Kidney epithelial cell (primary cell): ENCODE measurements at regions not wholly inside any gene's neighbourhood (a gene's known extent, or its start where the extent isn't known, plus 50 kb on each side); places are given as distances from the start of the nearest gene placed in this dataset.

ENCODE experiments used
- DNase-seq: peaks from one replicate; pipeline ENCODE4 v3.0.0-alpha.2; 2010; ENCODE audit warnings: low read depth
- H3K27me3 ChIP-seq: 2 replicates; pipeline ENCODE4 v1.6.0; 2011; ENCODE audit warnings: low read length; ENCODE audit not compliant: control insufficient read depth, insufficient read depth
- H3K36me3 ChIP-seq: 2 replicates; pipeline ENCODE4 v1.5.1; 2011; ENCODE audit warnings: low read length; ENCODE audit not compliant: control insufficient read depth, insufficient read depth
- H3K4me3 ChIP-seq: 2 replicates; pipeline ENCODE4 v1.5.1; 2011; ENCODE audit warnings: low read depth, mild to moderate bottlenecking, control low read depth, low read length
- CTCF ChIP-seq: IDR thresholded peaks from 2 replicates; pipeline ENCODE4 v1.5.1; 2011; ENCODE audit warnings: mild to moderate bottlenecking, moderate library complexity, low read length, control low read depth, inconsistent platforms; ENCODE audit not compliant: insufficient read depth, poor library complexity, severe bottlenecking

GRCh38 chr20:63107449-63108200 lies 100.9 kb upstream of the BHLHE23 start:
- DNase-seq, result no peak
- Histone ChIP-seq H3K36me3 (no peaks in the 10 kb centered on the region), H3K4me3 (no peak overlapping the region), H3K27me3 (peaks cover 8% of the 10 kb centered on the region)
- no peak for TF ChIP-seq CTCF

- DNase-seq, result no peak
- TF ChIP-seq CTCF, result no peak
- no peaks in the 10 kb centered on the region for H3K36me3 ChIP-seq
- peaks cover 13% of the 10 kb centered on the region for H3K27me3 ChIP-seq
- H3K4me3 ChIP-seq, result no peak overlapping the region
These were observed 100.1 kb upstream of the BHLHE23 start for GRCh38 chr20:63106765-63107448.

DNA sequence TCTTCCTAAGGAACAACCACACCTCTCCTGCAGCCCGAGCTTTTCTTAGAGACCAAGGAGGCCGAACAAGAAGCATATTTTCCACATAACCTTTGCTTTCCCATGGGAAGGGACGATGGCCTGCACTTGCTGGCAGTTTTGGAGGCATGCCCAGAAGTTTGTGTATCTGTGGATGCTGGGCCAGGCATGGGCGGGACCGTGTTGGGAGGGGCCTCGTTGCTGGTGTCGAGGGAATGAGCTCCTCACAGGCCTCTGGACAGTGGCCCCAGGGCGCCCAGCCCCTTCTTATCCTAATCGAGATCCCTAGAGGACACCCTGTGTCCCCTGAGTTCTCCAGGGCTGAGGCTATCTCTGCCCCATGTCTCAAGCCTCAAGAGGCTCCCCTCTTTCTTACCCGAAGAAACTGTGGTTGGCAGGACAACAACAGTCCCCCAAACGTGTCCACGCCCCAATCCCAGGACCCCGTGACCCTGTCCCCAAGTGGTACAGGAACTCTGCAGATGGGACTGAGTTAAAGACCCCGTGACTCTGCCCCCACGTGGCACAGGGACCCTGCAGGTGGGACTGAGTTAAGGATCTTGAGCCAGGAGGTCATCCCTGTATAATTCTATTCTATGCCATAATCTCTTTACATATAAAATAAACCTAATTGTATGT lies 99.5 kb upstream of the BHLHE23 start:
- no peak for DNase-seq
- Histone ChIP-seq H3K27me3 (peaks cover 18% of the 10 kb centered on the region), H3K36me3 (no peaks in the 10 kb centered on the region), H3K4me3 (no peak overlapping the region)
- TF ChIP-seq CTCF, result no peak

DNA sequence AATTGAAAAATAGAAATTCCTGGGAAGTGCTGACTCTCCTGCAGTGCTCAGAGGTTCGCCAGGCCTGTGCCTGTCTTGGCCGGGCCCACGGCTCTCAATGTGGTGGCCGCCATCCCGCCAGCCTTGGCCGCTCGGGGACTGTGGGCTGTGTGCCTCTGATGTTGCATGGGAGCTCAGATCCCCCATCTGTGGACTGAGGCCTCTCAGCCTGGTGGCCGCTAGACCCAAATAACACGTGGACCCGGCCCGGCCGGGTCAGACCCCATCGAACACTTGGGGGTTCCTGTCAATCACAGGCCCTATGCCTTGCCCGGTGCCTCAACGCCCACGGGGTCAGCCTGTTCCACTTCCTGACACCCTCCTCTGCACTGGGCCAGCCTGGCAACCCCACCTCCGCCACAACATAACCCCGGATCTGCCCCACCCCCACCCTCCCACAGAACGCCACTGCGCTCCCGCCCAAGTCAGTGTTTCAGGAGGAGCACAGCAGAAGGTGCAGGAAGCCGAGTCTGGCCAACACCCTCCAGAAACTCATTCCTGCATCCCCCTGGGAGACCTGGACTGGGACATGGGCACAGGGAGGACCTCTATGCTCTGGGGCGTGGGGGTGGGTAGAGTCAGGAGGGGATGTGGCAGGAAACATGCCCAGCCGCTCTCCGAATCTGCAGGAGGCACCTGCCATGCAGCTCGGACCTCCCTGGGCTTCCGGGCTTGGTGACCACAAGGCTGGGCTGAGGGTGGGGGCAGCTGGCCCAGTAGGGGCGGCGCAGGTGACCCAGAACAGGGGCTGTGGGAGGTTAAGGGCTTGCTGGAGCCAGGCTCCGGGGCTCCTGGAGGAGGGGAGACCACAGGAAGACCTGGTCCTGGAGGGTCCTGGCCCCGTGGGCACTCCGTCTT lies 98.7 kb upstream of the BHLHE23 start:
- no peak overlapping the region for H3K4me3 ChIP-seq
- TF ChIP-seq CTCF, result no peak
- no peaks in the 10 kb centered on the region for H3K36me3 ChIP-seq
- H3K27me3 ChIP-seq, result peaks cover 23% of the 10 kb centered on the region
- no peak for DNase-seq

DNA sequence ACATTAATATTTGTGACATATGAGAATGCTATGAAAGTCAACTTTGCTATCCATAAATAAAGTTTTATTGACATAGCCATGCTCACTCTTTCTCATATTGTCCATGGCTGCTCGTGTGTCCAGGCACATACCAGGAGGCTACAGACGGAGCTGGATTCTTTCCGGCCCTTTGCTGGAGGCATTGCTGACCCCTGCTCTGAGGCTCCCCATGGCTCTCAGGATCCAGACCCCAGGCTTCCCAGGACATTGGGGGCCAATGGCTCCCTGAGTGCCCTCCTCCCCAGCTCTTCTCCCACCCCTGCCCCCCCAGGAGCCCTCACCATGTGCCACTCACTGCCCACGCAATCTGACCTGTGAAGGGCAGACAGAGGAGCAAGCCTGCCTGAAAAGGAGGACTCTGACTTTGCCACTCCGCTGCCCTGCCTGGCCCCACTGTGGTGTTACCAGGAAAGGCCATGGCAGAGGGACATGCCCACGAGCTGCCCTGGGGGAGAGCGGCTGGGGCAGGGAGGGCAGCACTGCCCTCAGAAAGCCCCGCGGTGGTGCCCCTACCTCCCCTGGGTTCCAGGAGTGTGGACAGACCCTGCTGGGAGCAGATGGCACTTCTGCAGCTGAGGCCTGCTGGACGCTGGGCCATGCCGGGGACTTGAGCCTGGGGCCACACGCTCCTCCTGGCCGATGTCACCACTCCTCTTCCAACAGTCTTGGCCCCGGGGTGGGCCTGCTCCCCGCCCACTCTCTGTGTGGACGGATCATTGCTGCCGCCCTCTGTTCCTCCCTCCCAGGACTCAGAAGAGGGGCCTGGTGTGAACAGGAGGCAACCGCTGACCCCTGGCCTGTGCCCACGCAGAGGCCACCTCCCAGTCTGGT lies 97.8 kb upstream of the BHLHE23 start:
- DNase-seq, result no peak
- no peak for TF ChIP-seq CTCF
- H3K4me3 ChIP-seq, result no peak overlapping the region
- no peaks in the 10 kb centered on the region for H3K36me3 ChIP-seq
- H3K27me3 ChIP-seq, result peaks cover 25% of the 10 kb centered on the region
